ENCODE measurements at regions not wholly inside any gene's neighbourhood (a gene's known extent, or its start where the extent isn't known, plus 50 kb on each side); places are given as distances from the start of the nearest gene placed in this dataset.

DNA sequence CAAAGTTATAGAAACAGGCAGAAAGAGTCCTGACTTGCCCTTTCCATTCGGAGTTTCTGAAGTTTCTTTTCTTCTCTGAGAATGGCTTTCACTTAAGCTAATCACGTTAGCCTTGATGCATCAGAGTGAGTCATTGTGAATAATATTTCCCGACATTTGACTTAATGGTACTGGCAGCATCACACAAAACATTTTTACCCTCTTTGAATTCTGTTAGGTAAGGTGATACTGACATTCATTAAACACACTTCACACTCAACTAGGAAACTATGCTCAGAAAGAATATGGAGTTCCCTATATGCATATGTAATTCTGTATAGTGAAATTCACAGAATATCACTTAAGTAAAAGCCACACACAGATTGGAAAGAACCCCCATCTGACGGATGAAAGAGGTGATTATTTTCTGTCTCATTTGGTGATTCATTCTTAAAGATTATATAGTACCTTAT lies 120.8 kb upstream of the ARHGAP20 start:
- DNase-seq (ENCODE audit: low read depth in 2 of 2), result peak in 1 of 2 donors; percentile 84

- DNase-seq (ENCODE audit: low read depth in 2 of 2), result no peak
These were observed 120.3 kb upstream of the ARHGAP20 start for GRCh38 chr11:110832539-110832938.

DNA sequence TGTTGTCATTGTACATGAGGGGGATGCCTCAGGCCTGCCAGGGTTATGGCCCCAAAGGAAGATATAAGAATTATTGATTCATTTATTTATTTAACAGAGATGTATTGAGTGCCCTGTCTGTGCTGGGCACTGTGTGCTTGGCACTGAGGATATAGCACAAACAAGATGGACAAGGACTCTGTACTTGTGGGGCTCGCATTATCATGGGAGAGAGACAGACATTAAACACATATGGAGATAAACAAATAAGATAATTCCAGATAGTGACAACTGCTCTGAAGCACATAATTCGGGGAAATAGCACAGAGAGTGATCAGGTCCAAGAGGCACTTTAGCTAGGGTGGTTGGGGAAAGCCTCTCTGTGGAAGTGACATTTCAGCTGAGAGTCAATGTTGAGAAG lies 119.8 kb upstream of the ARHGAP20 start:
- DNase-seq (ENCODE audit: low read depth in 2 of 2), result no peak

DNA sequence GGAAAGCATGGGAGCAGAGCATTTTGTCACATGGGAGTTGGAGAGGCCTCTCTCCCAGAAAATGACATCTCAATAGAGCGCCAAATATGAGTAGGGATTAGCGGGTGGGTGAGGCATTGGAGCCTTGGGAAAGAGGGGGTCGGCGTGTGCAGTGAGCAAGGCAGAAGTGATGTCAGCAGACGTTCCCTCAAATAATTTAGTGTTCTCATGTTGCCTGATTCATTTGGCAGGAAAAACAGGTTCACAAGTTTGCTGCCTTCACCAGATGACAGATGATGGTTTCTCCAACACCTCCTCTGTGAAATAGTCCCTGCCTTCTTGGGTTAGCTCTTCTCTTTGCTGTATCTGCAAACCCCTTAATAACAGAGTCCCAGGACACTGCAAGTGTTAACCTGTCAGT lies 118.5 kb upstream of the ARHGAP20 start:
- peak in 1 of 2 donors; percentile 65 for DNase-seq (ENCODE audit: low read depth in 2 of 2)

- no peak for DNase-seq (ENCODE audit: low read depth in 2 of 2)
These were observed 118.1 kb upstream of the ARHGAP20 start for GRCh38 chr11:110830344-110830743.

DNA sequence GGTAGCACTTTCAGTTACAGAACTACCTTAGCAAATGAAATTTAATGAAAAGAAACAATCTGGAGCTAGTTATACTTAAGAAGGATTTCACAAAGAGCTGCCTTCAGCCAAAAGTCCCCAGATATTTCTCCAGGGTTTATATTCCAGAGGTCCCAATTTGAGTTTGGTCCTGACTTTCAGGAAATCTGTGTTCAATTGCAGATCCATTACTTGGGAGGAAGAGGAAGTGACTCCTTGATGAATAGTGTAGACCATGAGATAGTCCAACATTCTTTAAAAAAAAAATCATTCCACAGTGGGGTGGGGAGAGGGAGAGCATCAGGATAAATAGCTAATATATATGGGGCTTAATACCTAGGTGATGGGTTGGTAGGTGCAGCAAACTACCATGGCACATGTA lies 117.6 kb upstream of the ARHGAP20 start:
- peak in 1 of 2 donors; percentile 52 for DNase-seq (ENCODE audit: low read depth in 2 of 2)

DNA sequence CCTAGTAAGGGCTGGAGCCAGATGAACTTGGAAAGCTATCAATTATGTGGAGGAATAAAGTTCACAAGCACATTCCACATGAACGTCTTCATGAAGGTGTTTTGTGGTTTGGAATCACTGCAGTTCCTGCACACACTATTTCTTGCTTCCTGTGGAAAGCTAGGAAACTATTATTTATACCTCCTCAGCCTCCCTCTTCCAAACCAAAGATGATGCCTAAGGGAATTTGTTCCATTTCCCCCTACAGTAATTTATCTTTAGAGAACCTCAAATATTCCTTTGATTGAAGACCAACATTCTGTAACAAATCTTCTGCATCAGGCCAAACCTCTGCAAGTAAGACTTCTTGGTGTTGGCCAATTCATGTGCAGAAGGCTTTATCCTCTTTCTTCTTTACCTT lies 115.8 kb upstream of the ARHGAP20 start:
- DNase-seq (ENCODE audit: low read depth in 2 of 2), result no peak

DNA sequence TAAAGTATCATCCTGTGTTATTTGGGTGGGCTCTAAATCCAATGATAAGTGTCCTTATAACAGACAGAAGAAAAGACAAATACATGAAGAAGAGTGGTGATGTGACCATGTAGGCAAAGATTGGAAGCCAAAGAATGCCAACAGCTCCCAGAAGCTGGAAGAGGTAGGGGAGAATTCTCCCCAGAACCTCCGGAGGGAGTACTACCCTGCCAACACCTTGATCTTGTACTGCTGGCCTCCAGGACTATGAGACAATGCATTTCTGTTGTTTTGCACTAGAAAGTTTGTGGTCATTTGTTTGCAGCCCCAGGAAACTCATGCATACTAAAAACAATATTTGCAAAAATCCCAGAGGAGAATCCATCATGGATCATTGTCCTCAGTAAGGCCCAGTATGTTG lies 115.0 kb upstream of the ARHGAP20 start:
- DNase-seq (ENCODE audit: low read depth in 2 of 2), result no peak

GRCh38 chr11:110824912-110825620 lies 112.8 kb upstream of the ARHGAP20 start:
- DNase-seq (ENCODE audit: low read depth in 2 of 2), result no peak

- DNase-seq (ENCODE audit: low read depth in 2 of 2), result peak in 1 of 2 donors; percentile 26
These were observed 105.9 kb upstream of the ARHGAP20 start for GRCh38 chr11:110818032-110818687.

DNA sequence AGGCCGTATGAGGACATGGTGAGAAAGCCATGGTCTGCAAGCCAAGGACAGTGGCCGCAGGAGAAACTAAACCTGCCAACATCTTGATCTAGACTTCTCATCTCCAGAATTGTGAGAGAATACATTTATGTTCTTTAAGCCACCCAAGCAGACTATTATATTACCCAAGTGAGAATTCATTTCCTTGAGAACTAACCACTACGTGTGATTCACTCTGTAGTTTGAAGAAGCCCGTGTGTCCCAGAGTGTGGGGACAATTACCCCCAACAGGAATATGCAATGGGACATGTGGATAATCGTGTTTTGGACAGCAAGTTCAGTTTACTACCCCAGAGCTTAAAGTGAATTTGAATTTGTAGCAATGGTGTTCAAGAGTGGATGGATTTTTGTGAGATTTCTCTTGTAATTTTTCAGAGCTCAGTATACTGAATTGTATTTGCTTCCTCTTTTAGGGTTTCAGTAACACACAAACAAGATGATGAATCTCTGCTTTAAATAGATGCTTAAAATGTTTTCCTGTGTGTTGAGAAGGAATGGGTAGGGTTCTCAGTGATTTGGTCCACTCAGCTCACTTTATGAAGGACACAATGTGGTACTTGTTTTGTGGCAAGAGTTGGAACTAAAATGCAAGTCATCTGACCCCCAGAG lies 100.0 kb upstream of the ARHGAP20 start:
- DNase-seq (ENCODE audit: low read depth in 2 of 2), result no peak

- DNase-seq (ENCODE audit: low read depth in 2 of 2), result no peak
These were observed 97.4 kb upstream of the ARHGAP20 start for GRCh38 chr11:110809417-110810199.

DNA sequence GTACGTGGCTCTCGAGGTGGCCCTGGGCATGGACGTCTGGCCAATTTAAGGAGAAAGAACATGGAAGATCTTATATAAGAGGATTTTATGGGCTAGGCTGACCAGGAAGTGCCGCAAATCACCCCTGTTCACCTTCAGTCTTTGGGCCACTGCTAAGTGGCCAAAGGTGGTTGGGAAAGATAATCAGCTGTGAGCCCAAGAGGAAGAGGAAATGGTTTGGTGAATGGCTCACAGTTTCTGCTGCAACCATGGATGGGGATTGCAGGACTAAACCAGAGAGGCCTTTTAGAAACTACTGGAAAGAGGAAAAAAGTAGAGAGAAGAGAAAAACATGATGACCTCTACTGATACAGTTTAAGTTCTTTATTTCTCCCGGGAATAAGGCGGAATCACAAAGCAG lies 96.0 kb upstream of the ARHGAP20 start:
- DNase-seq (ENCODE audit: low read depth in 2 of 2), result no peak

DNA sequence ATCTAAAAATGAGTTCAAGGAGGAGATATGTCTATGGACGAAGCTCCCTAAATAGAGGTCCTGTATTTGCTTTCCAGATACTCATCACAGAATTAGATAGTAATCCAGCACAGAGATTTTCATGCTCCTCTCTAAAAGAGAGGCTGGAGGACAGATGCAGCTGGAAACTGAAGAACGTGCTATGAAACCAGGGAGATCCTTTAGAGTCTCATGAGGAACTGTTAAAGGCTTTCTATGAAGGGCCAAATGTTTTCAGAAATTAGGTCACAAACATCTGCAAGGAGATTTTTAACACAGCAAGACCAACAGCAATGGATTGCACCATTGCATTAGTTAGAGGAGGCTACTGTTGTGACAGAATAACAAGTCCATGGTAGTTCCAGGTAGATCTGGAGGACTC lies 95.6 kb upstream of the ARHGAP20 start:
- no peak for DNase-seq (ENCODE audit: low read depth in 2 of 2)

- DNase-seq (ENCODE audit: low read depth in 2 of 2), result no peak
These were observed 93.5 kb upstream of the ARHGAP20 start for GRCh38 chr11:110805756-110806155.

DNA sequence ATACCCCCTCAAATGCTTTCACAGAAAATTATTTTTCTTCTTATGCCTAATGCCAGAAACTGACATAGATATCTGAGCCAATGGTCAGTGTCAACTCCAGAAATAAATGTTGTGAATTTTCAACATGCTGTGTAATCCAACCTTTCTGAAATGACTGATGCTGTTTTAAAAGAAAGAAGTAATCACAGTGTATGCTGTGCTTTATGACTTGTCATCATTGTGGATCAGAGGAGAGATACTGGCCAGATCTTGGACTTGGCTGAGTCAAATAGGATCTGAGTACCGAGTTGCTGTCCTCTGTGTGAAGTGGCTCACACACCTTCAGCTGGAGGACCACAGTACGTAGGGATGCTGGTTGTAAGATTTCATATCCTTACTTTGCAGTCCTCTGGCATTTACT lies 89.9 kb upstream of the ARHGAP20 start:
- DNase-seq (ENCODE audit: low read depth in 2 of 2), result no peak

GRCh38 chr11:110801328-110801727 lies 89.1 kb upstream of the ARHGAP20 start:
- peak; percentile 3 to 66 for DNase-seq (ENCODE audit: low read depth in 2 of 2)

DNA sequence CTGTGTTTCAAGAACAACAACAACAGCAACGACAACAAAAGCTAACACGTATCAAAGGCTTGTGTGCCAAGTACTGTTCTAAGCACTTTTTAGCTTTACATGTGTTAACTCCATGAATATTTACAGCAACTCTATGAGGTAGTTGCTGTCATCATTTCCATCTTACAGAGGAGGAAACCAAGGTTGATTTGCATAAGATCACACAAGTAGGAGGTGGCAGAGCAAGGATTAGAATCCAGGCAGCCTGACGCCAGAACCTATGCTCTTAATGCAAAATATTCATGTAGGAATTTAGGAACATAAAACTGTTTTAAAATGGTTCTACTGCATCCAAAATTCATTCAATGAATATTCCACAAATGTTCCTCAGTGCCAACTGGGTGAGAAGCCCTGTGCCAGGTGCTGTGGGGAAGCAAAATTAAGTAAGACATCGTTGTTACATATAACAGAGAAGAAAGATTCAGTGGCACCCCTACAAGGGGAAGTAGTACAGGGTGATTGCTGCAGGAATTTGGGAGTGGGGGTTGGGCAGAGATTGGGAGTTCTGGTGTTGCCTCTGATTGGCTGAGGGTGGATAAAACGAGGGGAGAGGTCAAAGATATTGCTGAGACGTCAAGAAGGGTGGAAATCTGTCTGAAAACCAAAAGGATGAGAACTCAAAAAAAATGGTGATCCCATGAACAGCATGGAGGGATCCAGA lies 86.1 kb upstream of the ARHGAP20 start:
- no peak for DNase-seq (ENCODE audit: low read depth in 2 of 2)

DNA sequence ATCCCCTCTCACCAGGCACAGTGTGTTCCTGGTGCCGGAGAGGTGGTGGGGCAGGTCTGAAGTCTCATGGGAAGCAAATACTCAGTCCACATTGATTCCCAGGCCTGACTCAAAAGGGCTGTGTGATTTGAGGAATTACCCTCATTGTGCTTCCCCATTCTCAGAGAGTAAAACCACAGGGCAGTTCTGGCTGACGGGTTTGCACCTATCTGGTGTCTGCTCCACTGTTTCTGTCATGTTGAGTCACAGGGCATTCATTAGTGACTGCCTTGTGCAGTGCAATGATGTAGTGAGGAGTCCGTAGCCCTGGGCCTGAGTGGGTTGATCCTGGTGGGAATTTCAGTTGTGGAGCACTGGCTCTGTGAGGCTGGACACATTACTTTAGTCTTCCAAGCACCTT lies 85.2 kb upstream of the ARHGAP20 start:
- peak in 1 of 2 donors; percentile 43 for DNase-seq (ENCODE audit: low read depth in 2 of 2)

GRCh38 chr11:110795112-110795624 lies 82.9 kb upstream of the ARHGAP20 start:
- peak in 1 of 2 donors; percentile 77 for DNase-seq (ENCODE audit: low read depth in 2 of 2)

DNA sequence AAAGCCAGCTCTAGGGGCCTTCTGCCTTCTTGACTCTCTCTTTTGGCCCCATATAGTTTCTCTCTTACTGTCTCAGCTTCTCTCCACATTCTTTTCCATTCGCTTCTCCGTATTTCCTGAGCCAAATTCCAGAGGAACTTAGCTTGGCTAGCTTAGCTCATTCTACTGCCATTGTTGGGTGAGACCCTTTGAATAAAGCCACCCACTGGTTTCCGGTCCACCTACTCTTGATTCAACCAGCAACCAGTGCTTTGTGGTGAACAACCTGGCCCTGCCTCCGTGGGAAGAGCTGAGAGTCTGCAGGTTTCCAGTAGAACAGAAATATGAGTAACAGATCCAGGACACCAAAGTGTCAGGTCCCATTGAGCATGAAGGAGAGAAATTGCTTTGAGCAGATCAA lies 81.3 kb upstream of the ARHGAP20 start:
- peak in 1 of 2 donors; percentile 10 for DNase-seq (ENCODE audit: low read depth in 2 of 2)
